IMR-90 (cell line): ENCODE measurements at regions not wholly inside any gene's neighbourhood (a gene's known extent, or its start where the extent isn't known, plus 50 kb on each side); places are given as distances from the start of the nearest gene placed in this dataset.

Source experiments
- ATAC-seq: fragments of 200-7000 bp; cut with Tn5 transposase; 2 replicates; pipeline ENCODE4 v1.9.1; 2020; ENCODE audit warnings: low read depth, mild to moderate bottlenecking, moderate library complexity
- BruUV-seq: library from RNA; stranded (reverse); fragments of 400-500 nt; replicated peaks from 2 replicates; lab custom pipeline; 2021; lab: Mats Ljungman, UMichigan
- CTCF ChIA-PET: fragments of 300-600 bp; formaldehyde crosslinking; extraction: SDS; loops from one replicate; lab custom pipeline; 2021; ENCODE audit warnings: antibody characterized with exemption; lab: Yijun Ruan, JAX
- POLR2A ChIA-PET: fragments of 300-600 bp; sonication (Branson Sonifier 250); formaldehyde crosslinking; loops from one replicate; lab custom pipeline; 2022; ENCODE audit warnings: antibody characterized with exemption; ENCODE audit not compliant: unreplicated experiment; lab: Charles Lee
- DNase-seq: peaks from one replicate; pipeline ENCODE4 v3.0.0; 2013
- H2AFZ ChIP-seq: replicated peaks from 2 replicates; pipeline ENCODE3; 2013; ENCODE audit warnings: low read length, mild to moderate bottlenecking; ENCODE audit not compliant: poor library complexity
- H2AK5ac ChIP-seq: 2 replicates; pipeline ENCODE4 v1.6.1; 2013; ENCODE audit warnings: low read depth, low read length, inconsistent platforms
- H2AK9ac ChIP-seq: replicated peaks from 2 replicates; pipeline ENCODE3; 2013; ENCODE audit warnings: mild to moderate bottlenecking, low read depth, low read length, moderate library complexity; ENCODE audit not compliant: poor library complexity
- H2BK120ac ChIP-seq: 2 replicates; pipeline ENCODE4 v1.6.1; 2013; ENCODE audit warnings: low read depth, low read length, inconsistent platforms
- H2BK15ac ChIP-seq: 3 replicates; pipeline ENCODE4 v1.6.1; 2013; ENCODE audit warnings: low read depth, low read length, inconsistent platforms
- H2BK20ac ChIP-seq: 2 replicates; pipeline ENCODE4 v1.6.1; 2013; ENCODE audit warnings: low read depth, mild to moderate bottlenecking, inconsistent platforms, low read length, moderate library complexity
- H2BK5ac ChIP-seq: 2 replicates; pipeline ENCODE4 v1.6.1; 2013; ENCODE audit warnings: mild to moderate bottlenecking, low read depth, low read length, inconsistent platforms; ENCODE audit not compliant: poor library complexity, severe bottlenecking
- H3K14ac ChIP-seq: replicated peaks from 2 replicates; pipeline ENCODE4 v1.6.1; 2013; ENCODE audit warnings: low read depth, low read length, inconsistent platforms
- H3K18ac ChIP-seq: 2 replicates; pipeline ENCODE4 v1.6.1; 2013; ENCODE audit warnings: low read depth, low read length, control low read depth
- H3K23ac ChIP-seq: 2 replicates; pipeline ENCODE4 v1.6.1; 2013; ENCODE audit warnings: low read depth, low read length, inconsistent platforms
- H3K27ac ChIP-seq: 2 replicates; pipeline ENCODE4 v1.5.1; 2013; ENCODE audit warnings: mild to moderate bottlenecking, control low read depth, low read length; ENCODE audit not compliant: insufficient read depth
- H3K27me3 ChIP-seq: 2 replicates; pipeline ENCODE4 v1.6.1; 2013; ENCODE audit warnings: low read length; ENCODE audit not compliant: control insufficient read depth, insufficient read depth
- H3K36me3 ChIP-seq: 2 replicates; pipeline ENCODE4 v1.6.1; 2013; ENCODE audit warnings: low read length, mixed read lengths; ENCODE audit not compliant: control insufficient read depth, insufficient read depth
- H3K4ac ChIP-seq: 2 replicates; pipeline ENCODE4 v1.6.1; 2013; ENCODE audit warnings: low read depth, low read length, inconsistent platforms
- H3K4me1 ChIP-seq: 2 replicates; pipeline ENCODE4 v1.6.1; 2013; ENCODE audit warnings: low read length, mixed read lengths; ENCODE audit not compliant: control insufficient read depth, insufficient read depth
- H3K4me2 ChIP-seq: 2 replicates; pipeline ENCODE4 v1.6.1; 2013; ENCODE audit warnings: low read depth, mild to moderate bottlenecking, control low read depth, low read length, moderate library complexity
- H3K4me3 ChIP-seq: 2 replicates; pipeline ENCODE4 v1.5.1; 2013; ENCODE audit warnings: low read depth, mild to moderate bottlenecking, control low read depth, low read length, moderate library complexity; ENCODE audit not compliant: insufficient read depth
- H3K56ac ChIP-seq: 2 replicates; pipeline ENCODE4 v1.6.1; 2013; ENCODE audit warnings: low read length, inconsistent platforms; ENCODE audit not compliant: insufficient read depth; ENCODE audit errors: extremely low read depth
- H3K79me1 ChIP-seq, 2 experiments: 2 replicates each; pipeline ENCODE4 v1.6.1; 2013; ENCODE audit warnings: low read length in 2 of 2, inconsistent platforms in 1 of 2, low read depth in 1 of 2
- H3K9ac ChIP-seq: 2 replicates; pipeline ENCODE4 v1.6.1; 2013; ENCODE audit warnings: low read depth, low read length, control low read depth
- H3K9me1 ChIP-seq: 2 replicates; pipeline ENCODE4 v1.6.1; 2013; ENCODE audit warnings: low read length, inconsistent platforms; ENCODE audit not compliant: insufficient read depth
- H3K9me3 ChIP-seq: 2 replicates; pipeline ENCODE4 v1.6.1; 2013; ENCODE audit warnings: low read length; ENCODE audit not compliant: control insufficient read depth, insufficient read depth
- H4K20me1 ChIP-seq: 2 replicates; pipeline ENCODE4 v1.6.1; 2013; ENCODE audit warnings: low read length, inconsistent platforms; ENCODE audit not compliant: insufficient read depth
- H4K5ac ChIP-seq: 2 replicates; pipeline ENCODE4 v1.6.1; 2013; ENCODE audit warnings: mild to moderate bottlenecking, low read depth, low read length, control low read depth
- H4K8ac ChIP-seq, 2 experiments: 2 replicates each; pipeline ENCODE4 v1.6.1; 2013; ENCODE audit warnings: low read depth in 2 of 2, low read length in 2 of 2, control low read depth in 1 of 2, inconsistent platforms in 1 of 2
- H4K91ac ChIP-seq: 2 replicates; pipeline ENCODE4 v1.6.1; 2013; ENCODE audit warnings: low read depth, low read length, inconsistent platforms; ENCODE audit not compliant: insufficient read depth
- BHLHE40 ChIP-seq: fragments of 150-350 bp; IDR thresholded peaks from 2 replicates; pipeline ENCODE4 v1.6.1; 2016; ENCODE audit warnings: mild to moderate bottlenecking, low read depth, low read length
- CHD1 ChIP-seq: IDR thresholded peaks from 2 replicates; pipeline ENCODE4 v1.6.1; 2012; ENCODE audit warnings: low read depth, low read length, improper control_type of control experiment
- CTCF ChIP-seq: conservative IDR thresholded peaks from 2 replicates; pipeline ENCODE4 v1.5.1; 2012; ENCODE audit warnings: mild to moderate bottlenecking, low read depth, low read length, improper control_type of control experiment
- ELK1 ChIP-seq: fragments of 150-350 bp; IDR thresholded peaks from 2 replicates; pipeline ENCODE4 v1.6.1; 2016; ENCODE audit warnings: low read depth, mild to moderate bottlenecking, low read length, moderate library complexity, borderline replicate concordance
- FOS ChIP-seq: fragments of 150-350 bp; IDR thresholded peaks from 2 replicates; pipeline ENCODE4 v1.6.1; 2016; ENCODE audit warnings: low read depth, low read length
- MAFK ChIP-seq: IDR thresholded peaks from 2 replicates; pipeline ENCODE4 v1.6.1; 2012; ENCODE audit warnings: low read depth, low read length, improper control_type of control experiment
- MAZ ChIP-seq: IDR thresholded peaks from 2 replicates; pipeline ENCODE4 v1.6.1; 2012; ENCODE audit warnings: low read depth, mild to moderate bottlenecking, low read length, improper control_type of control experiment, moderate library complexity, borderline replicate concordance
- MXI1 ChIP-seq: IDR thresholded peaks from 2 replicates; pipeline ENCODE4 v1.6.1; 2012; ENCODE audit warnings: low read depth, mild to moderate bottlenecking, low read length, moderate library complexity, borderline replicate concordance
- POLR2A ChIP-seq: IDR thresholded peaks from 2 replicates; pipeline ENCODE4 v1.6.1; 2012; ENCODE audit warnings: mild to moderate bottlenecking, low read depth, low read length
- RAD21 ChIP-seq: IDR thresholded peaks from 2 replicates; pipeline ENCODE4 v1.6.1; 2012; ENCODE audit warnings: low read length, improper control_type of control experiment
- RFX5 ChIP-seq: IDR thresholded peaks from 2 replicates; pipeline ENCODE4 v1.8.0; 2012; ENCODE audit warnings: low read depth, mild to moderate bottlenecking, low read length, moderate library complexity
- WGBS, 2 experiments: methylation state at CpG; one replicate each; pipeline versions ENCODE4 v1.1.5 to v1.1.7; 2013; ENCODE audit warnings: missing lambda C conversion rate in 2 of 2; ENCODE audit not compliant: insufficient read length in 1 of 2; ENCODE audit errors: extremely low coverage in 2 of 2; 5-methylcytosine and 5-hydroxymethylcytosine counted together
- dilution Hi-C: fragments of 300-500 bp; cut with HindIII; formaldehyde crosslinking; loops from one replicate; pipeline ENCODE4 v1.14.3; 2018; ENCODE audit warnings: low sequenced_read_pairs; ENCODE audit not compliant: unreplicated experiment
- in situ Hi-C: fragments of 300-500 bp; cut with MboI; formaldehyde crosslinking; loops from 3 replicates; pipeline ENCODE4 v1.14.3; 2019; ENCODE audit warnings: low sequenced_read_pairs, inconsistent platforms, mixed read lengths
- intact Hi-C: fragments of 100-400 bp; cut with micrococcal nuclease; formaldehyde crosslinking; loops from 2 replicates; pipeline ENCODE4 v1.10.0; 2022

- Histone ChIP-seq H3K9me1 (no peaks in the 10 kb centered on the region), H3K4me2 (no peak overlapping the region), H3K9me3 (peaks cover 6% of the 10 kb centered on the region), H3K23ac (no peak overlapping the region), H2BK15ac (no peak overlapping the region), H4K20me1 (no peaks in the 10 kb centered on the region), H2BK120ac (no peak overlapping the region), H3K4me1 (no peaks in the 10 kb centered on the region), H3K27me3 (no peaks in the 10 kb centered on the region), H2BK20ac (no peak overlapping the region), H3K18ac (no peak overlapping the region), H2BK5ac (no peak overlapping the region), H2AFZ (no peak overlapping the region), H3K27ac (no peak overlapping the region), H3K56ac (no peak overlapping the region), H3K14ac (no peak overlapping the region), H4K8ac (no peak overlapping the region), H3K9ac (no peak overlapping the region), H3K36me3 (no peaks in the 10 kb centered on the region), H2AK9ac (no peak overlapping the region), H3K4me3 (no peak overlapping the region), H4K91ac (no peak overlapping the region), H3K4ac (no peak overlapping the region), H4K5ac (no peak overlapping the region), H2AK5ac (no peak overlapping the region), H3K79me1 (no peaks in the 10 kb centered on the region)
- CTCF ChIA-PET: interaction anchor here (0.6 kb wide), 1 partner anchor 115 kb away, joined by 3 read pairs; no protein-coding TSS in a partner anchor
- dilution Hi-C loops: no loop called here
- intact Hi-C loops: no loop called here
- no TSS peak for BruUV-seq
- in situ Hi-C loops: no loop called here
- POLR2A ChIA-PET: no interaction called here
- TF ChIP-seq CHD1: no peak
- no peak for TF ChIP-seq FOS
- no peak for TF ChIP-seq RFX5
- no peak for TF ChIP-seq CTCF
- TF ChIP-seq ELK1: no peak
- TF ChIP-seq MAZ: no peak
- no peak for TF ChIP-seq RAD21
- TF ChIP-seq BHLHE40: no peak
- no peak for TF ChIP-seq MXI1
- TF ChIP-seq MAFK: no peak
- no peak for TF ChIP-seq POLR2A
- WGBS, 2 experiments: no CpG with 5 or more reads among the region's 1 CpG
- DNase-seq (no peak), ATAC-seq (no peak)
Measured at GRCh38 chr15:23998056-23998455, 311.0 kb upstream of the NDN start.
